ENCODE measurements at regions not wholly inside any gene's neighbourhood (a gene's known extent, or its start where the extent isn't known, plus 50 kb on each side); places are given as distances from the start of the nearest gene placed in this dataset.

- ChIA-PET CTCF (ENCODE audit: partially characterized antibody) (interaction anchor here (0.6 kb wide), 1 partner anchor 41 kb away, joined by 4 read pairs; no protein-coding TSS in a partner anchor), POLR2A (ENCODE audit: partially characterized antibody) (no interaction called here)
- Histone ChIP-seq H3K14ac (ENCODE audit: insufficient read length) (no peak overlapping the region), H4K8ac (ENCODE audit: extremely low read depth, insufficient read depth, low read length) (no peak overlapping the region), H3K27me3 (replicated peaks in 1 of 4; ENCODE audit: control insufficient read depth in 3 of 4, extremely low read depth in 1 of 4, insufficient read depth in 3 of 4, low read length in 3 of 4) (no peaks in the 10 kb centered on the region), H3K23me2 (ENCODE audit: low read depth, low read length) (no peaks in the 10 kb centered on the region), H3K23ac (ENCODE audit: insufficient read length) (no peak overlapping the region), H3K4me3 (ENCODE audit: extremely low read depth in 1 of 4, insufficient read depth in 2 of 4, low read depth in 3 of 4, low read length in 4 of 4) (no peak overlapping the region), H2AK5ac (ENCODE audit: low read depth, low read length) (no peak overlapping the region), H4K20me1 (replicated peaks in 1 of 2; ENCODE audit: control insufficient read depth in 1 of 2, insufficient read depth in 2 of 2, low read length in 2 of 2) (no peaks in the 10 kb centered on the region), H2AFZ (ENCODE audit: low read length) (no peak overlapping the region), H3K9ac (replicated peaks in 1 of 4; ENCODE audit: extremely low read depth in 1 of 4, low read depth in 3 of 4, low read length in 3 of 4) (no peak overlapping the region), H3K56ac (replicated peaks; ENCODE audit: insufficient read length, low read depth, low read length) (no peak overlapping the region), H3K36me3 (ENCODE audit: control insufficient read depth in 2 of 4, insufficient read depth in 4 of 4, low read length in 3 of 4) (no peaks in the 10 kb centered on the region), H3K4me1 (replicated peaks in 1 of 4; ENCODE audit: control insufficient read depth in 3 of 4, insufficient read depth in 4 of 4, low read length in 3 of 4) (no peaks in the 10 kb centered on the region), H2BK15ac (ENCODE audit: low read length) (no peak overlapping the region), H3K79me2 (ENCODE audit: control insufficient read depth in 1 of 2, insufficient read depth in 2 of 2, low read length in 2 of 2) (no peaks in the 10 kb centered on the region), H3K27ac (ENCODE audit: low read depth, low read length) (no peak overlapping the region), H3K79me1 (ENCODE audit: low read depth, low read length) (no peaks in the 10 kb centered on the region), H3K18ac (ENCODE audit: extremely low read depth, low read length) (no peak overlapping the region), H2BK12ac (ENCODE audit: low read depth, low read length) (no peak overlapping the region), H3K9me3 (ENCODE audit: insufficient read depth in 2 of 2, low read depth in 1 of 2, low read length in 1 of 2) (no peaks in the 10 kb centered on the region), H3K4me2 (ENCODE audit: insufficient read depth in 1 of 2, low read depth in 2 of 2, low read length in 2 of 2) (no peak overlapping the region), H3K4ac (replicated peaks; ENCODE audit: insufficient read length, low read depth, low read length) (no peak overlapping the region), H2BK5ac (ENCODE audit: low read depth, low read length) (no peak overlapping the region), H4K5ac (ENCODE audit: insufficient read length, low read depth, low read length) (no peak overlapping the region), H2BK20ac (ENCODE audit: low read length) (no peak overlapping the region), H2BK120ac (replicated peaks; ENCODE audit: low read depth, low read length) (no peak overlapping the region), H4K91ac (replicated peaks; ENCODE audit: insufficient read length, low read length) (no peak overlapping the region)
- no peak for TF ChIP-seq TEAD4 (IDR thresholded peaks at IDR 0.05; ENCODE audit: low read depth, low read length)
- no peak for TF ChIP-seq BCL11A (IDR thresholded peaks at IDR 0.05; ENCODE audit: low read depth in 2 of 2, low read length in 2 of 2)
- TF ChIP-seq SIRT6 (IDR thresholded peaks at IDR 0.05; ENCODE audit: low read length) = no peak
- no peak for TF ChIP-seq CBX5 (IDR thresholded peaks at IDR 0.05; ENCODE audit: low read depth, low read length)
- TF ChIP-seq MAFK (IDR thresholded peaks at IDR 0.05; ENCODE audit: low read depth, low read length) = no peak
- no peak for TF ChIP-seq KDM4A (IDR thresholded peaks at IDR 0.05; ENCODE audit: low read depth, low read length, severe bottlenecking)
- TF ChIP-seq ZNF274 (IDR thresholded peaks at IDR 0.05; ENCODE audit: borderline replicate concordance, extremely low read depth, low read length) = no peak
- TF ChIP-seq POLR2AphosphoS5 (IDR thresholded peaks at IDR 0.05; ENCODE audit: low read depth, low read length) = no peak
- TF ChIP-seq HDAC6 (IDR thresholded peaks at IDR 0.05; ENCODE audit: low read depth, low read length) = no peak
- FAIRE-seq = no peak
- 100% methylated on average over 1 of the region's 1 CpG; no CpG with 5 or more reads in 1 of the 2 experiments for WGBS, 2 experiments (ENCODE audit: extremely low coverage in 1 of 2, insufficient coverage in 1 of 2, insufficient read length in 1 of 2, insufficient replicate concordance in 2 of 2, low coverage in 1 of 2, low lambda C conversion rate in 2 of 2, missing lambda C conversion rate in 1 of 2)
- DNase-seq (ENCODE audit: low read depth in 1 of 2, low spot score in 2 of 2) = no peak
These were observed 294.9 kb upstream of the ATP5MC3 start for GRCh38 chr2:175476374-175476773.

Data from H1 (cell line).